ENCODE measurements at regions not wholly inside any gene's neighbourhood (a gene's known extent, or its start where the extent isn't known, plus 50 kb on each side); places are given as distances from the start of the nearest gene placed in this dataset.

DNA sequence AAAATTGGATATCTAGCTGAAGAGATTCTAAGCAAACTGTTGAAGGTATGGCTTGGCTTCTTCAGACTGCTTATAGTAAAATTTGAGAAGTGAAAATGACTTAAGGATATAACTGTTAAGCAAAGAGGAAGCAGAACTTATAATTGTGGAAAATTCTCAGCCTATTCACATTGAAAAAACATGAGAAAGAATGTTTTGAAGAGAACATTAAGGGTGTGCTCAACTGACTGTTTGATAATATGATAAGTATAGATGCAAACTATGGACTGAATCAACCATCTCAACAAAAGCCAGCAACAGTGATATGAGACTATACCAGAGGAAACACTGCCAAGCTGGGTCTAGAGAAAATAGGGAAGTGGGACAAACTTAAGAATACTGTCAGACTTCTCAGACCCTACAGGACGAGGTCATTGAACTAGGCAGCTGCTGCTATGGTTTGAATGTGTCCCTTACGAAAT lies 133.1 kb upstream of the PPP1R3A start:
- no peaks in the 10 kb centered on the region for H3K4me1 ChIP-seq (ENCODE audit: control insufficient read depth in 1 of 2, insufficient read depth in 2 of 2, low read length in 2 of 2)
- H3K79me1 ChIP-seq (ENCODE audit: low read length), result no peaks in the 10 kb centered on the region
- H3K18ac ChIP-seq (ENCODE audit: low read length), result no peak overlapping the region
- no peak overlapping the region for H4K8ac ChIP-seq (ENCODE audit: low read depth, low read length)
- no peak overlapping the region for H2BK12ac ChIP-seq (ENCODE audit: low read length)
- no peak overlapping the region for H2BK120ac ChIP-seq (ENCODE audit: insufficient read depth, low read length, poor library complexity)
- no peak overlapping the region for H3K14ac ChIP-seq (ENCODE audit: low read length)
- no peak overlapping the region for H2AFZ ChIP-seq (ENCODE audit: insufficient read depth, low read length, poor library complexity)
- H3K27me3 ChIP-seq (ENCODE audit: insufficient read depth, low read length), result no peaks in the 10 kb centered on the region
- H3K9ac ChIP-seq (ENCODE audit: low read length), result no peak overlapping the region
- no peak overlapping the region for H3K4ac ChIP-seq (ENCODE audit: low read depth, low read length)
- no peak overlapping the region for H3K4me3 ChIP-seq (ENCODE audit: low read depth, low read length)
- H4K91ac ChIP-seq (ENCODE audit: low read depth, low read length), result no peak overlapping the region
- no peak overlapping the region for H2AK5ac ChIP-seq (ENCODE audit: low read length)
- no peaks in the 10 kb centered on the region for H3K79me2 ChIP-seq (ENCODE audit: control insufficient read depth, insufficient read depth, low read length, poor library complexity)
- no CpG with 5 or more reads among the region's 2 CpGs for WGBS (ENCODE audit: extremely low coverage, insufficient coverage, insufficient read length)
- H3K4me2 ChIP-seq (ENCODE audit: low read length), result no peak overlapping the region
- DNase-seq, result peak in 1 of 2 donors; percentile 7
- no peak overlapping the region for H4K12ac ChIP-seq (ENCODE audit: low read depth, low read length)
- H3K36me3 ChIP-seq (ENCODE audit: control insufficient read depth in 1 of 2, insufficient read depth in 2 of 2, low read length in 2 of 2), result no peaks in the 10 kb centered on the region
- H3K9me3 ChIP-seq (ENCODE audit: insufficient read depth, low read depth, low read length), result peaks cover 2% of the 10 kb centered on the region
- H3K27ac ChIP-seq (ENCODE audit: low read depth, low read length), result no peak overlapping the region
- H3K23ac ChIP-seq (ENCODE audit: low read length), result no peak overlapping the region
- H2BK5ac ChIP-seq (ENCODE audit: low read depth, low read length, poor library complexity), result no peak overlapping the region

GRCh38 chr7:114050571-114050970 lies 131.8 kb upstream of the PPP1R3A start:
- no peaks in the 10 kb centered on the region for H3K36me3 ChIP-seq (ENCODE audit: control insufficient read depth in 1 of 2, insufficient read depth in 2 of 2, low read length in 2 of 2)
- no peaks in the 10 kb centered on the region for H3K4me1 ChIP-seq (ENCODE audit: control insufficient read depth in 1 of 2, insufficient read depth in 2 of 2, low read length in 2 of 2)
- H4K91ac ChIP-seq (ENCODE audit: low read depth, low read length), result no peak overlapping the region
- H2BK12ac ChIP-seq (ENCODE audit: low read length), result no peak overlapping the region
- no peak overlapping the region for H2BK120ac ChIP-seq (ENCODE audit: insufficient read depth, low read length, poor library complexity)
- H4K8ac ChIP-seq (ENCODE audit: low read depth, low read length), result no peak overlapping the region
- no peak overlapping the region for H3K9ac ChIP-seq (ENCODE audit: low read length)
- no peak overlapping the region for H4K12ac ChIP-seq (ENCODE audit: low read depth, low read length)
- no peak overlapping the region for H3K4ac ChIP-seq (ENCODE audit: low read depth, low read length)
- no peak overlapping the region for H3K4me2 ChIP-seq (ENCODE audit: low read length)
- no peaks in the 10 kb centered on the region for H3K79me1 ChIP-seq (ENCODE audit: low read length)
- no peak overlapping the region for H2BK5ac ChIP-seq (ENCODE audit: low read depth, low read length, poor library complexity)
- no peak overlapping the region for H3K23ac ChIP-seq (ENCODE audit: low read length)
- no peak overlapping the region for H2AFZ ChIP-seq (ENCODE audit: insufficient read depth, low read length, poor library complexity)
- H2AK5ac ChIP-seq (ENCODE audit: low read length), result no peak overlapping the region
- DNase-seq, result no peak
- H3K27me3 ChIP-seq (ENCODE audit: insufficient read depth, low read length), result no peaks in the 10 kb centered on the region
- no peak overlapping the region for H3K18ac ChIP-seq (ENCODE audit: low read length)
- no CpG with 5 or more reads among the region's 3 CpGs for WGBS (ENCODE audit: extremely low coverage, insufficient coverage, insufficient read length)
- H3K27ac ChIP-seq (ENCODE audit: low read depth, low read length), result no peak overlapping the region
- no peaks in the 10 kb centered on the region for H3K79me2 ChIP-seq (ENCODE audit: control insufficient read depth, insufficient read depth, low read length, poor library complexity)
- H3K9me3 ChIP-seq (ENCODE audit: insufficient read depth, low read depth, low read length), result peaks cover 2% of the 10 kb centered on the region
- H3K14ac ChIP-seq (ENCODE audit: low read length), result no peak overlapping the region
- H3K4me3 ChIP-seq (ENCODE audit: low read depth, low read length), result no peak overlapping the region

DNA sequence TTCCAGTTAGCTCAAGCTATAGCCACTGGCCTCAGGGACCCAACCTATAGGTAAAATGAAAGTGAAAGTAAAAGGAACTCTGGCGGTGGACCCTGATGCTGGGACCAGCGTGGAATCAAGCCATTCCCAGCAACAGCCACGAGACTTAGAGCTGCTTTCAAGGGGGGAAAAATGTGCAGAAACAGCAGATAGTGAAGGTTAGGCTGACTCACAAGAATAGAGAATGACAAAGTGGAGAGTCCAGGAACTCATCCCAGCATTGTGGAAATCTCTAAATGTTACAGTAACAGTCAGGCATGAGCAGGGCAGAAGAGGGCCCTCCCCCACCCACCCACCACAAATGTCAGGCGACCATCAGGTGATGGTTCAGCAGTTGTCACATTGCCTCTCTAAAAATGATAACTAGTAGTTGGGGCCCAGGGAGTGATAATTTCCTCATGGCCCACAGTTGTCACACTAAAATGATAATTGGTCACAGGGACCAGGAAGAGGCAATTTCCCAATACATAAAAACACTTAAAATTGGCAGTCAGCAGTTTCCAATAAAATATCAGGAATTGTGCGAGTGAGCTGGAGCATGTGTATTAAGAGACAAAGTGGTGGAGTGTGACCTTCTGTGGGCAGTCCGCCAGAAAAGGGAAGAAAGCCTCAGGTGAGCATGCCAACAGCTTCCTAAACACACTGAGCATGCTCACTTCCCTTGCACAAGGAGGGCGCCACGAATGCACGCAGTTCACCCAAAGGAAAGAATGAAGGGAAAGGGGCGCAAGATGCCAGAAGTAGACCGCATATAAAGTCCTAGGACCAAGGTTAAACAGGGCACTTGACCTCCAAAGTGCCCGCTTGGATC lies 129.8 kb upstream of the PPP1R3A start:
- H4K91ac ChIP-seq (ENCODE audit: low read depth, low read length), result no peak overlapping the region
- no peak overlapping the region for H4K12ac ChIP-seq (ENCODE audit: low read depth, low read length)
- WGBS (ENCODE audit: extremely low coverage, insufficient coverage, insufficient read length), result no CpG with 5 or more reads among the region's 12 CpGs
- H3K18ac ChIP-seq (ENCODE audit: low read length), result no peak overlapping the region
- H4K8ac ChIP-seq (ENCODE audit: low read depth, low read length), result no peak overlapping the region
- H3K4me1 ChIP-seq (ENCODE audit: control insufficient read depth in 1 of 2, insufficient read depth in 2 of 2, low read length in 2 of 2), result no peaks in the 10 kb centered on the region
- H3K4ac ChIP-seq (ENCODE audit: low read depth, low read length), result no peak overlapping the region
- H3K4me2 ChIP-seq (ENCODE audit: low read length), result no peak overlapping the region
- DNase-seq, result peak; percentile 27 to 61
- H3K23ac ChIP-seq (ENCODE audit: low read length), result no peak overlapping the region
- no peak overlapping the region for H2BK12ac ChIP-seq (ENCODE audit: low read length)
- H3K79me2 ChIP-seq (ENCODE audit: control insufficient read depth, insufficient read depth, low read length, poor library complexity), result no peaks in the 10 kb centered on the region
- no peak overlapping the region for H2AFZ ChIP-seq (ENCODE audit: insufficient read depth, low read length, poor library complexity)
- no peak overlapping the region for H3K14ac ChIP-seq (ENCODE audit: low read length)
- H3K36me3 ChIP-seq (ENCODE audit: control insufficient read depth in 1 of 2, insufficient read depth in 2 of 2, low read length in 2 of 2), result no peaks in the 10 kb centered on the region
- H3K9ac ChIP-seq (ENCODE audit: low read length), result no peak overlapping the region
- no peaks in the 10 kb centered on the region for H3K9me3 ChIP-seq (ENCODE audit: insufficient read depth, low read depth, low read length)
- H3K79me1 ChIP-seq (ENCODE audit: low read length), result no peaks in the 10 kb centered on the region
- no peaks in the 10 kb centered on the region for H3K27me3 ChIP-seq (ENCODE audit: insufficient read depth, low read length)
- H2BK5ac ChIP-seq (ENCODE audit: low read depth, low read length, poor library complexity), result no peak overlapping the region
- no peak overlapping the region for H3K4me3 ChIP-seq (ENCODE audit: low read depth, low read length)
- no peak overlapping the region for H2BK120ac ChIP-seq (ENCODE audit: insufficient read depth, low read length, poor library complexity)
- no peak overlapping the region for H2AK5ac ChIP-seq (ENCODE audit: low read length)
- H3K27ac ChIP-seq (ENCODE audit: low read depth, low read length), result no peak overlapping the region

DNA sequence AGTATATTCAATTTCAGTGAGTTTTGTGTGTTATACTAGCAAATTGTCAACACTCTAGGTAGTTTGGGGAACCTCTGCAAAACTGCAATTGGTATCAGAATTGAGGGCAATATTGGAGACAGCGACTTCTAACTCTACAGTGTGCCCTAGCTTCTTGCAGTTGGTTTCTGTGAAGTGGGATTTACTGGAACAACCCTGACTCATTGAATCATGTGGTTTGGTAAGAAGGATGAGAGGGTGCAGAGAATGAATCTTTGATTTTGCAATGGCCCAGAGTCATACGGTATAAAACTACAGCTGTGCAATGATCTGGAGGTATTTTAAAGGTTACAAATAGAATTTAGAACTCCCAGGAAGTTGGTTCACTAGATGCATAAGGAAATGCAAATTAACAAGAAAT lies 129.1 kb upstream of the PPP1R3A start:
- H3K23ac ChIP-seq (ENCODE audit: low read length), result no peak overlapping the region
- no peak overlapping the region for H2BK5ac ChIP-seq (ENCODE audit: low read depth, low read length, poor library complexity)
- H3K4me2 ChIP-seq (ENCODE audit: low read length), result no peak overlapping the region
- H3K79me1 ChIP-seq (ENCODE audit: low read length), result no peaks in the 10 kb centered on the region
- no peak overlapping the region for H4K8ac ChIP-seq (ENCODE audit: low read depth, low read length)
- no peaks in the 10 kb centered on the region for H3K4me1 ChIP-seq (ENCODE audit: control insufficient read depth in 1 of 2, insufficient read depth in 2 of 2, low read length in 2 of 2)
- H3K36me3 ChIP-seq (ENCODE audit: control insufficient read depth in 1 of 2, insufficient read depth in 2 of 2, low read length in 2 of 2), result no peaks in the 10 kb centered on the region
- H3K27ac ChIP-seq (ENCODE audit: low read depth, low read length), result no peak overlapping the region
- no peak overlapping the region for H3K9ac ChIP-seq (ENCODE audit: low read length)
- no peak overlapping the region for H4K12ac ChIP-seq (ENCODE audit: low read depth, low read length)
- H3K4me3 ChIP-seq (ENCODE audit: low read depth, low read length), result no peak overlapping the region
- no peaks in the 10 kb centered on the region for H3K27me3 ChIP-seq (ENCODE audit: insufficient read depth, low read length)
- H2BK12ac ChIP-seq (ENCODE audit: low read length), result no peak overlapping the region
- no peak overlapping the region for H2AK5ac ChIP-seq (ENCODE audit: low read length)
- H3K9me3 ChIP-seq (ENCODE audit: insufficient read depth, low read depth, low read length), result no peaks in the 10 kb centered on the region
- H4K91ac ChIP-seq (ENCODE audit: low read depth, low read length), result no peak overlapping the region
- no peak overlapping the region for H3K4ac ChIP-seq (ENCODE audit: low read depth, low read length)
- no peak overlapping the region for H2BK120ac ChIP-seq (ENCODE audit: insufficient read depth, low read length, poor library complexity)
- DNase-seq, result peak in 1 of 2 donors; percentile 23
- no peaks in the 10 kb centered on the region for H3K79me2 ChIP-seq (ENCODE audit: control insufficient read depth, insufficient read depth, low read length, poor library complexity)
- H2AFZ ChIP-seq (ENCODE audit: insufficient read depth, low read length, poor library complexity), result no peak overlapping the region
- no CpG with 5 or more reads among the region's 2 CpGs for WGBS (ENCODE audit: extremely low coverage, insufficient coverage, insufficient read length)
- H3K14ac ChIP-seq (ENCODE audit: low read length), result no peak overlapping the region
- no peak overlapping the region for H3K18ac ChIP-seq (ENCODE audit: low read length)
